ENCODE measurements at regions not wholly inside any gene's neighbourhood (a gene's known extent, or its start where the extent isn't known, plus 50 kb on each side); places are given as distances from the start of the nearest gene placed in this dataset.

- no peak for TF ChIP-seq CTCF (conservative IDR thresholded peaks at IDR 0.05; ENCODE audit: low read depth, low read length)
- TF ChIP-seq EZH2 (IDR thresholded peaks at IDR 0.05; ENCODE audit: borderline replicate concordance, low read depth, low read length, poor library complexity, severe bottlenecking) = no peak
Observed at GRCh38 chr4:71878376-71878775, 94.5 kb upstream of the GC start.

Data from A673 (cell line).